Brain microvascular endothelial cell (primary cell): ENCODE measurements at regions not wholly inside any gene's neighbourhood (a gene's known extent, or its start where the extent isn't known, plus 50 kb on each side); places are given as distances from the start of the nearest gene placed in this dataset.
"Not testable (repeated sequence)": the region's sequence is repeated elsewhere in the genome, so short reads cannot be mapped to it uniquely, and the experiment has no call there.

Experiments used
- DNase-seq: peaks from one replicate; pipeline ENCODE4 v3.0.0-alpha.2; 2020
- H3K27ac ChIP-seq: fragments of 250-450 bp; sonication (Bioruptor Pico); 2 replicates; pipeline ENCODE4 v1.5.1; 2020; ENCODE audit warnings: mild to moderate bottlenecking, moderate library complexity
- H3K27me3 ChIP-seq: fragments of 250-450 bp; sonication (Bioruptor Pico); replicated peaks from 2 replicates; pipeline ENCODE4 v1.5.1; 2020; ENCODE audit warnings: mild to moderate bottlenecking
- H3K36me3 ChIP-seq: fragments of 250-450 bp; sonication (Bioruptor Pico); replicated peaks from 2 replicates; pipeline ENCODE4 v1.5.1; 2020; ENCODE audit warnings: mild to moderate bottlenecking
- H3K4me3 ChIP-seq: 2 replicates; pipeline ENCODE4 v1.5.1; 2011; ENCODE audit warnings: low read depth, mild to moderate bottlenecking, control low read depth, low read length, moderate library complexity
- CTCF ChIP-seq: IDR thresholded peaks from 2 replicates; pipeline ENCODE4 v1.5.1; 2011; ENCODE audit warnings: low read depth, mild to moderate bottlenecking, moderate library complexity, low read length, control low read depth, inconsistent platforms; ENCODE audit errors: missing control alignments
- in situ Hi-C: cut with HindIII; loops from 2 replicates; pipeline ENCODE4 v1.10.0; 2017; ENCODE audit warnings: low sequenced_read_pairs, low pct_ligation_motif_present

- no peak for TF ChIP-seq CTCF
- Histone ChIP-seq H3K27ac (no peak overlapping the region), H3K36me3 (no peaks in the 10 kb centered on the region), H3K4me3 (no peak overlapping the region), H3K27me3 (no peaks in the 10 kb centered on the region)
- in situ Hi-C loops, result no loop called here
- no peak for DNase-seq
These were observed 187.5 kb upstream of the ZNF469 start for GRCh38 chr16:88195269-88195705.

DNA sequence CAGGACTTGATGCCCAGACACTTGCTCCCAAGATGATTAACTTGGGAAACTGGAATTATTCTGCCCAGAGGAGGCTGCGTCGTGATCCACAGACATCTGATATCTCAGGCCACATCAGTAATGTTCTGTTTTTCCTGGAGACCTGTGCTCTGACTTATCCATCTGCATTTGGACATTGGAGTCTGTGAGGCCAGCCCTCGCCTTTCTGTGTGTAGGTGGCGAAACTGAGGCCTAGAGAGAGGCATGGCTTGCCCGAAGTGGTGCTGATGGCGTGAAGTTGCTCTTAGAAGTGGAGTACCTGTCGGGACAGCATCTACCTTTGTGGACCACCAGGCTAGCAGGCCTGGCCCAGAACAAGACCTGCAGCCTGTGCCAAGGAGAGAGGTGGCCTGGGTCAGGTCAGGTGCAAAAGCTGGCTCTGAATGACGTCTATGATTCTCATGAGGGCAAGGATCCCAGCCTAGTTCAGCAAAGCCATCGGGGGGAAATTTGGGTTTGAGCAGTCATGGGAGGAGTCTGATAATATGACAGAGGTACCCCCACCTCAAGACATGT, 186.8 kb upstream of the ZNF469 start:
- no peaks in the 10 kb centered on the region for H3K27me3 ChIP-seq
- no peak for DNase-seq
- no peak overlapping the region for H3K27ac ChIP-seq
- in situ Hi-C loops, result no loop called here
- TF ChIP-seq CTCF, result no peak
- no peak overlapping the region for H3K4me3 ChIP-seq
- no peaks in the 10 kb centered on the region for H3K36me3 ChIP-seq

DNA sequence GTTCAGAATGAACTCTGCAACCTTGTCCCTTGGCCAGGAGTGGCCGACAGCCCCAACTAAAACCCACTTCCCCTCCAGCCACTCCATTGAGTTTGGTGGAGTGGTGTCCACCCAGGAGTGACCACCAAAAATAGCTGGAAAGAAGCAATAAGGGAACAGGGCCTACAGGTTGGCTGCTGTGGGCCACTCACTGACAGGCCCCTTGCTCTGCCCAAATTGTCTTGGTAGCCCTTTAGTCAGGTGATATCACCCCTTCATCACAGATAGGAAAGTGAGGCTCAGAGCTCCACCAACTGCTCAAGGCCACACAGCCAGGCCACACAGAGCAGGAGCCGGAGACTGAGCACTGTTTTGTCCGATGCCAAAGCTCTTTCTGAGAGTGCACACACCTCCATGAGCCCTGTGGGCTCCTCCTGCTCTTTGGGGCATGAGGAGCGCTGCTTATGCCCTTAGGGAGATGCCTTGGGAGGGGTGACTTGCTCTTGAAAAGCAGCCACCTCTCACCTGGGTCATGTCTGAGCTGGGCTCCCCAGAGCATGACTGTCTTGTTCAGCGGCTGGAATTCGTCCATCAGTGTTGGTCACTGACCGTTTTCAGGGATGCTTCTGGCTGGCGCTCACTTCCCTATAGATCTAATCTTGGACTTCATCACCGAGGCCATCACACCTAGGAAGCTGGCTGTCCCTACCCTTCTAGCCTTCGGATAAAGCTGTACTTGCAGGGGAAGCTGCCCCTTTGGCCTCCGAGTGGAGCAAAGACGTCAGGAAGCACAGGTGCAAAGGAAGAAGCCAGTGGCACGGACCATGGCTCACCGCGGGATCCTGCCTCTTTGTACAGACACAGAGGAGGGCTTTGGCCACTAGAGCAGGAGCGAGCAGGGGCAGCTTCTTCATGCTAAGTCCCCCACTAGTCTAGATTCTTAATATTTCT, 186.0 kb upstream of the ZNF469 start:
- no peak for DNase-seq
- in situ Hi-C loops, result no loop called here
- TF ChIP-seq CTCF, result no peak

GRCh38 chr16:88197481-88198456, 185.0 kb upstream of the ZNF469 start:
- in situ Hi-C loops, result no loop called here
- no peak for DNase-seq
- Histone ChIP-seq H3K27me3 (no peaks in the 10 kb centered on the region), H3K36me3 (no peaks in the 10 kb centered on the region), H3K4me3 (no peak overlapping the region), H3K27ac (no peak overlapping the region)
- TF ChIP-seq CTCF, result no peak

More for the DNA sequence above, 186.0 kb upstream of the ZNF469 start:
- no peaks in the 10 kb centered on the region for H3K36me3 ChIP-seq
- H3K27me3 ChIP-seq, result no peaks in the 10 kb centered on the region
- H3K27ac ChIP-seq, result no peak overlapping the region
- H3K4me3 ChIP-seq, result no peak overlapping the region

DNA sequence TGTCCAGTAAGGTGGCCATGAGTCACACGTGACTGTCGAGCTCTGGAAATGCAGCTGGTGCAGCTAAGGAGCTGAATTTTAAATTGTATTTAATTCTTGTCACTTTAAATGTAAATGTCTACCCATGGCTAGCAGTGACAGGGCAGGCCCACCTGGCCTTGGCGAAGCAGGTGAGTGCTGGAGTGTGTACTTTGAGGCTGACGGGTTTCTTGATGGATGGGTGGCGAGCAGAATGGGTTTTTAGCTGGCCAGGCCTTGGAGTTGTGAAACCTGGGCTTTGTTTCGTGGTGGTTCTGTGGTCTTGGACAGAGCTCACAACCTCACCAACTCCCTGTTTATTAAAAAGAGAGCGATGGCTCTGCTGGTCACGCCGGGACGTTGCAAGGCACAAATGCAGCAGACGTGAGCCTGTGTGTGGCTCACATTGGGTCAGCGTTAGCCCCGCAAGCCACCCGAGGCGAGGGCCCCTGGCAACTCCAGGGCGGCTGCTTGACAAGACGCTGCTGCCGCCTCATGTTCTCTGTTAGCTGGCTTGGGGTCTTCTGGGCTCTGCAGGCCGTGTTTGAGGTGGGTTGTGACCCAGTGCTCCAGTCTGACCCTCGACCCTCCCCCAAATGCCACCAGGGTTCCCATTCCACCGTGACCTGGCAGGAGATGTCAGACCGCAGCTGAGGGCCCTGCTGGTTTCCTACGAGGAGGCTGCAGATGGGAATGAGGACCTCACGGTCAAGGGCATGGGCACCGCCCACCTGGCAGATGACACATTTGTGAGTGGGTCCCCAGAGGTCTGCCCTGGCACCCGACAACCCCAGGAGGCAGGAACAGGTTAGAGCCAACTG, 184.1 kb upstream of the ZNF469 start:
- in situ Hi-C loops, H3K36me3 ChIP-seq: not testable (repeated sequence)

GRCh38 chr16:88199296-88200153, 183.2 kb upstream of the ZNF469 start:
- H3K36me3 ChIP-seq, H3K27ac ChIP-seq, in situ Hi-C loops, H3K27me3 ChIP-seq, H3K4me3 ChIP-seq, DNase-seq: not testable (repeated sequence)

More for the DNA sequence above, 184.1 kb upstream of the ZNF469 start:
- not testable (repeated sequence) for H3K4me3 ChIP-seq, H3K27me3 ChIP-seq, H3K27ac ChIP-seq, DNase-seq

DNA sequence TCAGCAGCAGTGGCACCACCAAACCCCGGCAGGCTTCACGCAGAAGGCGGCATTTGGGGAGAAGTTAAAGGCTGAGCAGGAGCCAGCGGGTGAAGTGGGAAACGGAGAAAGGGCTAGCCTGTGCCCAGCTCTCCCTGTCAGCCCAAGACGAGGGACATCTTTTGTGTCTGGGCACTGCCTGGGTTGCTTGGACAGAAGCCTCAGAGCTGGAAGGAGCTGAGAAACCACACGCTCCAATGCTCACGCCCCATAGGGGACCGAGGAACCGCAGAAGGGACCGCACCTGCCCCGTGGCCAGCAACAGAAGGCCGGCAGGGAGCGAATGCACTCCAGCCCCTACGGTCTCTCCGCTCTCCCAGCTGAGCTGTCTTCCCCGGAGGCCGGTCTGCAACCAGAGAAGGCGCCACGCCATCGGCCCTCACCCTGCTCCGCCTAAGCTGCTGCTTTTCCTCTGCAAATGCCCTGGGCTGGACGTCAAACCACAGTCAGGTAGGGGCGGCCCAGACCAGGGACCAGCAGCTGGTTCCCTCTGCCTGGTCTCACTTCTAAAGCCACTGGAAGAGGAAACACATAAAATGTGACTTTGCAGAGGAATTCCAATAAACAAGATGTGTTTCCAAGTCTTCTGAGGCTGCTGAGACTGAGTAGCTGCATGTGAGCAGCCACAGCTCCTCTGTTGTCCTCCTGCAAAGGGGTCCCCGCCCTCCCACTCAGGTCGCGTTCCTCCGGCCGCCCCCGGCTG, 182.4 kb upstream of the ZNF469 start:
- in situ Hi-C loops, H3K27me3 ChIP-seq, DNase-seq, H3K27ac ChIP-seq, H3K4me3 ChIP-seq, H3K36me3 ChIP-seq: not testable (repeated sequence)
